ENCODE measurements at regions not wholly inside any gene's neighbourhood (a gene's known extent, or its start where the extent isn't known, plus 50 kb on each side); places are given as distances from the start of the nearest gene placed in this dataset.
A peak's percentile ranks its signal among the peaks of the same experiment; 100 is the strongest.

GRCh38 chrX:143800150-143800549, 79.6 kb upstream of the SPANXN2 start:
- TF ChIP-seq REST (IDR thresholded peaks at IDR 0.05; ENCODE audit: borderline replicate concordance) (no peak), POLR2AphosphoS5 (IDR thresholded peaks at IDR 0.05) (no peak)
- H3K27me3 ChIP-seq (ENCODE audit: insufficient read depth, low read depth, low read length) = no peaks in the 10 kb centered on the region

GRCh38 chrX:143788265-143788664, 67.7 kb upstream of the SPANXN2 start:
- Histone ChIP-seq H3K9ac (ENCODE audit: low read length) (no peak overlapping the region), H2AFZ (ENCODE audit: low read depth, low read length) (no peak overlapping the region), H3K27me3 (ENCODE audit: insufficient read depth, low read depth, low read length) (no peaks in the 10 kb centered on the region), H3K27ac (ENCODE audit: low read length) (no peak overlapping the region), H3K9me2 (ENCODE audit: insufficient read depth, low read length) (no peaks in the 10 kb centered on the region), H4K20me1 (ENCODE audit: insufficient read depth) (no peaks in the 10 kb centered on the region), H3K9me3 (ENCODE audit: low read length) (no peaks in the 10 kb centered on the region), H3K4me2 (ENCODE audit: low read length) (no peak overlapping the region), H3K4me3 (ENCODE audit: low read length) (no peak overlapping the region), H3F3A (ENCODE audit: insufficient read depth, low read length, poor library complexity, severe bottlenecking) (no peaks in the 10 kb centered on the region), H3K79me2 (replicated peaks; ENCODE audit: insufficient read depth, low read length) (no peaks in the 10 kb centered on the region), H3K36me3 (ENCODE audit: insufficient read depth, low read length) (no peaks in the 10 kb centered on the region)
- TF ChIP-seq RAD21 (conservative IDR thresholded peaks at IDR 0.05) (peak; percentile 72), TAF1 (IDR thresholded peaks at IDR 0.05; ENCODE audit: low read depth) (no peak), SMC3 (conservative IDR thresholded peaks at IDR 0.05; ENCODE audit: poor library complexity) (peak; percentile 72), EZH2 (IDR thresholded peaks at IDR 0.05; ENCODE audit: borderline replicate concordance, insufficient read depth, low read length, poor library complexity, severe bottlenecking) (no peak), CTCF (IDR thresholded peaks at IDR 0.05; ENCODE audit: poor library complexity, severe bottlenecking) (peak; percentile 71)

More at GRCh38 chrX:143800150-143800549, 79.6 kb upstream of the SPANXN2 start:
- Histone ChIP-seq H3K36me3 (ENCODE audit: insufficient read depth, low read length) (no peaks in the 10 kb centered on the region), H3K79me2 (replicated peaks; ENCODE audit: insufficient read depth, low read length) (no peaks in the 10 kb centered on the region), H3K9ac (ENCODE audit: low read length) (no peak overlapping the region), H3F3A (ENCODE audit: insufficient read depth, low read length, poor library complexity, severe bottlenecking) (no peaks in the 10 kb centered on the region), H3K9me2 (ENCODE audit: insufficient read depth, low read length) (no peaks in the 10 kb centered on the region), H3K4me2 (ENCODE audit: low read length) (no peak overlapping the region), H2AFZ (ENCODE audit: low read depth, low read length) (no peak overlapping the region), H3K9me3 (ENCODE audit: low read length) (no peaks in the 10 kb centered on the region), H4K20me1 (ENCODE audit: insufficient read depth) (no peaks in the 10 kb centered on the region), H3K4me3 (ENCODE audit: low read length) (no peak overlapping the region), H3K27ac (ENCODE audit: low read length) (no peak overlapping the region)

- Histone ChIP-seq H3K27ac (ENCODE audit: low read length) (no peak overlapping the region), H3K79me2 (replicated peaks; ENCODE audit: insufficient read depth, low read length) (no peaks in the 10 kb centered on the region), H2AFZ (ENCODE audit: low read depth, low read length) (no peak overlapping the region), H3K27me3 (ENCODE audit: insufficient read depth, low read depth, low read length) (no peaks in the 10 kb centered on the region), H3K9me2 (ENCODE audit: insufficient read depth, low read length) (no peaks in the 10 kb centered on the region), H4K20me1 (ENCODE audit: insufficient read depth) (no peaks in the 10 kb centered on the region), H3K9me3 (ENCODE audit: low read length) (no peaks in the 10 kb centered on the region), H3K36me3 (ENCODE audit: insufficient read depth, low read length) (no peaks in the 10 kb centered on the region), H3F3A (ENCODE audit: insufficient read depth, low read length, poor library complexity, severe bottlenecking) (no peaks in the 10 kb centered on the region), H3K9ac (ENCODE audit: low read length) (no peak overlapping the region), H3K4me3 (ENCODE audit: low read length) (no peak overlapping the region), H3K4me2 (ENCODE audit: low read length) (no peak overlapping the region)
- TF ChIP-seq REST (IDR thresholded peaks at IDR 0.05; ENCODE audit: borderline replicate concordance) = no peak
- TF ChIP-seq EZH2 (IDR thresholded peaks at IDR 0.05; ENCODE audit: borderline replicate concordance, insufficient read depth, low read length, poor library complexity, severe bottlenecking) = no peak
- TF ChIP-seq MXI1 (conservative IDR thresholded peaks at IDR 0.05; ENCODE audit: poor library complexity, severe bottlenecking) = no peak
- no peak for TF ChIP-seq POLR2AphosphoS5 (IDR thresholded peaks at IDR 0.05)
- no peak for TF ChIP-seq EP300 (conservative IDR thresholded peaks at IDR 0.05; ENCODE audit: poor library complexity, severe bottlenecking)
- TF ChIP-seq SMC3 (conservative IDR thresholded peaks at IDR 0.05; ENCODE audit: poor library complexity) = no peak
- no peak for TF ChIP-seq TAF1 (IDR thresholded peaks at IDR 0.05; ENCODE audit: low read depth)
- TF ChIP-seq CTCF (IDR thresholded peaks at IDR 0.05; ENCODE audit: poor library complexity, severe bottlenecking) = no peak
- TF ChIP-seq RAD21 (conservative IDR thresholded peaks at IDR 0.05) = no peak
These were observed 66.8 kb upstream of the SPANXN2 start for GRCh38 chrX:143787341-143787740.
